GM18519 (cell line): ENCODE measurements at regions not wholly inside any gene's neighbourhood (a gene's known extent, or its start where the extent isn't known, plus 50 kb on each side); places are given as distances from the start of the nearest gene placed in this dataset.

Experiments used
- ATAC-seq: cut with Tn5 transposase; IDR thresholded peaks from one replicate; pipeline ENCODE4 v1.9.1; 2021; ENCODE audit warnings: mild to moderate bottlenecking, moderate library complexity; ENCODE audit not compliant: unreplicated experiment, low FRiP score

DNA sequence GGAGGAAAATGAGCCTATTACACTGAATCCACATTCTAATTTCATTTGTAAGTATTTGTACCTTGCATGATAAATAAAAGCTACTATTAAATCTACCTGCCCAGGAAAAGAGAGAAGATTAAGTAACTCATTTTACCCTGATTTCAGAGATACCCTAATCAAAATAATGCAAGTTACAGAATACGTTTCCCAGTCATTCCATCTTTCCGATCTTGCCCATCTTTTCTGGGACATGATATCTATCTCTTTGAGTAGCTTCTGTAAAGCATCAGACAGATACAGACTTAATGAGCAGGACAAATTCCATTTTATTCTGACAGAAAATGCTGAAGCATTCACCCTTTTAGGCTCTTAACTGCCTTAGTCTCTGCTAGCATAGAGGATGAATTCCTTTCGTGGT lies 56.6 kb downstream of the SPRY2 start:
- ATAC-seq = no peak

DNA sequence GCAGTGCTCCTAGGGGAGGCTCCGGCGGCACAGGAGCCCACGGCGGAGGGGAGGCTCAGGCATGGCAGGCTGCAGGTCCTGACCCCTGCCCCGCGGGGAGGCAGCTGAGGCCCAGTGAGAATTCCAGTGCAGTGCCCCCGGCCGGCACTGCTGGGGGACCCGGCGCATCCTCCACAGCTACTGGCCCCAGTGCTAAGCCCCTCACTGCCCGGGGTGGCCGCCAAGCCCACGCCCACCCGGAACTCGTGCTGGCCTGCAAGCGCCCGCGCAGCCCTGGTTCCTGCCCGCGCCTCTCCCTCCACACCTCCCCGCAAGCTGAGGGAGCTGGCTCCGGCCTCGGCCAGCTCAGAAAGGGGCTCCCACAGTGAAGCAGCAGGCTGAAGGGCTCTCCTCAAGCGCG lies 62.2 kb downstream of the SPRY2 start:
- no peak for ATAC-seq

DNA sequence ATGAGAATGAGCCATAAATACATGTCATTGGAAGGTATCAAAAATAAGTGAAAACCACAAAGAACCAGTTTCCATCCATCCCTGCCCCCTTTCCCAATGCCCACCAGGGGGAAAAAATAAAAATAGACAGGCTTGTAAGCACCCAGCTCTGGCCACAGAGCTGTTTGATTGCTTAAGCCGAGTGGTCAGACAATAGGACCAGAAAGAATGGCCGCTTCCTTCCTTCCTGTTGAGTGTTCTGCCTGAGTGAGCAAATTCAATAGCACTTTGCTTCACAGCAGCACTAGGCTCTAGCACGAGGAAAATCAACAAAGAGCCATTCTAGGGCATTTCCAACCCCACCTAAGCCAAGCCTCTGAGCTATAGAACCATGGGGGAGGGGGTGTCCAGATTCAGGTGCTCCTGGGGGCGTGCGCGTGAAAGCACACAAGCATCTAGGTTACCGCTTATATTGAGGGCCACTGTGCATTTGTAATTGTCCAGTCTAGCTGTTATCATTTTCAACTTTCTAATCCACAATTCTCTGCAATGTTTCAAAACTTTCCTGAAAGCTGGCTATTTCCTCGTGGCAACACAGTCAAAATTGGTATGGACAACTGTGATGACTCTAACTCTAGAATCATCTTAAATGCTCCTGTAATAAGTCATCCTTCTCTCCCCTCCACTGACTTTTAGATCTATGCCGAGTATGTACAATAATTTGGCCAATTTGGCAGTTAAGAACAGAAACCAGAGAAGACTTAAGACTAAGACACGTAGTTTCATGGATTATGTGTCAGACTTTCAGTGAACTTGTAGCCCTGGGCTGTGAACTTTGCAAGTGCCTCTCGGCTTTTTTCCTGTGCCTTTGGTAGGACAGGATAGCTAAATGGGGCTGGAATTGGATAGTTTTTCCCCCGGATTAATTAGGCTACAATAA lies 64.3 kb downstream of the SPRY2 start:
- ATAC-seq = no peak

DNA sequence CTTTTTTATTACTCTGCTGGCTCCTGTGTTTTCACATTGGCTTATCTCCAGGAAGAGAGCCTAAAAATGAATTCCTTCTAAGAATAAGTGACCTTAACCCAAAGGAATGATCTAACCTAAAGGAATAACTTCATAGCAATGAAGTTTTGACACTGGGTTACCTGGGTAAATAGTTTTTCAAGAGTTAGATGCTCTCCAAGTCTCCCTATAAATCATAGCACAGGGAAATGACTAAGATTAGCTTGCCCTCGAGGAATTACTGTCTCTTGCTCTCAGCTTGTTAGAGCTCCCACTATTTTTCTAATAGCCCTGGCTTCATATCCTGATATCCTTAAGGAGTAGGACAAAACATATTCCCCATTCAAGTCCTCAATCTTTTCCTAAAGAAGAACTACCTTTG lies 66.3 kb downstream of the SPRY2 start:
- ATAC-seq = no peak

DNA sequence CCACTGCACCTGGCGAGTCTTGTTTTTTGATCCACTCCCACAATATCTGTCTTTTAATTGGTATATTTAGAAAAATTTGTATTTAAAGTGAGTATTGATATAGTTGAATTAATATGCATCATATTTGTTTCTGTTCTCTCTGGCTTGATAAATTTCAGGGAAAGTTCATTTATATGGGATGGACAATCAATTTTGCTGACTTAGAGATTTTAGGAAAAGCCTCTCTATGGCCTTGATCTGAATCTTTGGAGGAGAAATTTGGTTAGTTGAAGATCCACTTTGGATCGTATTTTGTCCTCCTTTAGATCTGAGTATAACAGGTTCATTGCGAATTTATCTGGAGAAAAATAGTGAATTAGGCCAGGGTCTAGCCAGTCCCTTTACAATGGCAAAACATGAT lies 67.2 kb downstream of the SPRY2 start:
- ATAC-seq = no peak

DNA sequence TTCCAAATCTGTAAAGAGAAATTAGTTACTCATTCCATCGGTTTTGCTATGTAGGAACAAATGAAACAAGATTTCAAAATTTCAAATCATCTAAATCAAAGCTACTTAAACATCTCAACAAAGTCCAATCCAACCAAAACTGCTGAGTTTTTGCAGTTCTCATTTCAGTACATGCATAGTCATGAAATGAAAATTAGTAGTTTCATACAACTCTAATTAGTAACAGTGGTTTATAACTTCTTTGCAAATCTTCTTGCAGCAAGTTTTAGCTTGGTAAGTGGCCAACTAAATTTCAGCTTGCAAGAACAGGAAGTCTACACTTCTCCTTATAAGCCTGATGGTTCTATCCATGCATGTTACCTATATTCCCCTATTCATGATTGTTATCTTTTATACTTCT lies 75.6 kb downstream of the SPRY2 start:
- peak; percentile 96 for ATAC-seq

DNA sequence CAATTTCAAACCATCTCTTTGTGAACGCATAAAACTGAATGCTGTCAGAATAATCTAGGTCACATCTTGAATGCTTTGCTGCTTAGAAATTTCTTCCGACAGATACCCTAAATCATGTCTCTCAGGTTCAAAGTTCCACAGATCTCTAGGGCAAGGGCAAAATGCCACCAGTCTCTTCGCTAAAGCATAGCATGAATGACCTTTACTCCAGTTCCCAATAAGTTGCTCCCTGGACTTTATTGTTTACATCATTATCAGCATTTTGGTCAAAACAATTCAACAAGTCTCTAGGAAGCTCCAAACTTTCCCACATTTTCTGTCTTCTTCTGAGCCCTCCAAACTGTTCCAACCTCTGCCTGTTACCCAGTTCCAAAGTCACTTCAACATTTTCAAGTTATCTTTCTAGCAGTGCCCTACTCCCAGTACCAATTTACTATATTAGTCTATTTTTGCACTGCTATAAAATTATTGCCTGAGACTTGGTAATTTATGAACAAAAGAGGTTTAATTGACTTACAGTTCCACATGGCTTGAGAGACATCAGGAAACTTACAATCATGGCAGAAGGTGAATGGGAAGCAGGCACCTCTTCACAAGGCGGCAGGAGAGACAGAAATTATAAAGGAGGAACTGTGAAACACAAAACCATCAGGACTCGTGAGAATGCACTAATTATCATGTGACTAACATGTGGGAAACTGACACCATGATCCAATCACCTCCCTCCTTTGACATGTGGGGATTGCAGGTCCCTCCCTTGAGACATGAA lies 77.0 kb downstream of the SPRY2 start:
- no peak for ATAC-seq

DNA sequence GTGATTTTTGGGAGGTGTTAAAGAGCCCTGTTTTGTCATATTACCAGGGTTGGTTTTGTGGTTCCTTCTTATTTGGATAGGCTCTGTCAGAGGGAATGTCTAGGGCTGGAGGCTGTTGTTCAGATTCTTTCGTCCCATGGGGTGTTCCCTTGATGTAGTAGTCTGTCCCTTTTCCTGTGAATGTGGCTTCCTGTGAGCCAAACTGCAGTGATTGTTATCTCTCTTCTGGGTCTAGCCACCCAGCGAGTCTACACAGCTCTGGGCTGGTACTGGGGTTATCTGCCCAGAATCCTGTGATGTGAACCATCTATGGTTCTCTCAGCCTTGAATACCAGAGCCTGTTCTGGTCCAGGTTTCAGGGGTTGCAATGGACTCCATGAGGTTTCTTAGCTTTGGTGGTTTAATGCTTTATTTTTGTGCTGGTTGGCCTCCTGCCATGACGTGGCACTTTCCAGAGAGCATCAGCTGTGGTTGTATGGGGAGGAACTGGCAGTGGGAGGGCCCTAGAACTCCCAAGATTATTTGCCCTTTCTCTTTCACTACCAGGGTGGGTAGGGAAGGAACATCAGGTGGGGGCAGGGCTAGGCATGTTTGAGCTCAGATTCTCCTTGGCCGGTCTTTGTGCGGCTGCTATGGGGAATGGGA lies 78.8 kb downstream of the SPRY2 start:
- ATAC-seq = no peak

DNA sequence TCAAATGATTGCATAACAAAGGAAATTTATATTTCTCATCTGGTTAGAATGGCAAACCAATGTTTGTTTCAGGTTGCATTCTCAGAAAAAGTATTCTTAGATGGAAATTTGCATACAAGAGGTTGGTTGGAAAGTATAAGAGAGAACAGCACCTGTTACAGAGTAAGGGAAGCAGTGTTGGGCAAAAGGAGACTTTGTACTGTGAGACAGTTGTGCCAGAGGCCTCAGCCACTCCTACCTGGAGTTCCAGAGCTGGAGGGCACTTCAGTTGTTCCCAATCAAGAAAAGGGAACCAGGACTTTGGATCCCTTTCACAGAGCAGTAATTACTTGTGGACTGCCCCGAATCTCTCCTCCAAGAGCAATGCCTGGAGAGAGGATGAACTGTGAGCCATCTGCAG lies 81.8 kb downstream of the SPRY2 start:
- ATAC-seq = peak; percentile 56

DNA sequence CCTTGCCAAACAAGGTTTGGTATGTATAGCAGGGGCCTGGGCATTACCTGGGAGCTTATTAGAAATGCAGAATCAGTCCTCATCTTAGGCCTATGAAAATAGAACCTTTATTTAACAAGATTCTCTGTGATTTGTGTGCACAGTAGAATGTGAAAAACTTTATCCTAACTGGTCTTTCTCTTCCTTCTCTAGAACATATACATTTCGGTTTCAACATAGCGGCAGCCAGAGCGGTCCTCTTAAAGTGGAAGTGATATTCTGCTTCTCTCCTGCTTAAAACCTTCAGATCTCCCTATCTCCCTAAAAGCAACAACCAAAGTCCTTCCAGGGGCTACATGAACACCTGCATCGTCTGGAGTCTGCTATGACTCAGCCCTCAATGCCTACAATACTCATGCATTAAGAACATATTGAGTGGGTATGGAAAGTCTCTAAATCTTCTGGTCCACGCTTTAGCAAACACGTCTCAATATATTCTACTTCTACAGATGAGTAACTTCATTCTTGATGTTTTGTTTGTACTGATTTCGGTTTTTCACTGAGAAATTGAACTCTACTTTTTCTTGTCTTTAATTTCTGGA lies 84.5 kb downstream of the SPRY2 start:
- peak; percentile 92 for ATAC-seq

DNA sequence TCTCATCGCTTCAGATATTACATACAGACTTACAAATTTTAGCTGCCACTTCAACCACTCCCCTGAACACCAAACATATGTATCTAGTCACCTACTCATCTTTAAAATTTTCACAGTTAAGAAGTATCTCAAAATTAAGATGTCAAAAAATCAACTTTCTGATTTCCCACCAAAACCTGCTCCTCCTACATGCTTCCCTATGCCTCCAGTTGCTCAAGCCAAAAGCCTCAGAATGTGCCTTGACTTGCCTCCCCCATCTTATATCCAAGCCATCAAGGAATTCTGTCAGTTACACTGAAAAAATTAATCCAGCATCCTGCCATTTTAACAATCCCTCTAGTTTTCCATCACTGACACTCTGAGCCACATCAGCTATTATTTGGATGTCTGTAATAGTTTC lies 85.0 kb downstream of the SPRY2 start:
- ATAC-seq = no peak

DNA sequence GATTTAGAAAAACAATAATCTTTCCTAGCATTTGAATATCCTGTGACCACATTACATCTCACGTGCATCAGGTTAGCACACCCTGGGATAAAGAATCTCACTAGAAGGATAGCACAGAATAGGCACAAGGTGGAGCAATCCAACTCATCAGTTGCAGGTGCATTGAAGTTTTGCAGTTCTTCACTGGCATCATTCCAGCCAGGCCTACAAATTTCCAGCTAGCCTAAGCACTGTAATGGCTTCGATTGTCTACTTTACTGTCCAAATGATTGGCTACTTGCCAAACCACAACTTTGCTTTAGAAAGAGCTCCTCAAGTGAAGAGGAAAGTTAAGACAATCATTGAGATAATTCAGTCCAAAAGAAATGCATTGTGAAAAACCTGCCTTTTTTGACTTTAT lies 89.5 kb downstream of the SPRY2 start:
- ATAC-seq = no peak

DNA sequence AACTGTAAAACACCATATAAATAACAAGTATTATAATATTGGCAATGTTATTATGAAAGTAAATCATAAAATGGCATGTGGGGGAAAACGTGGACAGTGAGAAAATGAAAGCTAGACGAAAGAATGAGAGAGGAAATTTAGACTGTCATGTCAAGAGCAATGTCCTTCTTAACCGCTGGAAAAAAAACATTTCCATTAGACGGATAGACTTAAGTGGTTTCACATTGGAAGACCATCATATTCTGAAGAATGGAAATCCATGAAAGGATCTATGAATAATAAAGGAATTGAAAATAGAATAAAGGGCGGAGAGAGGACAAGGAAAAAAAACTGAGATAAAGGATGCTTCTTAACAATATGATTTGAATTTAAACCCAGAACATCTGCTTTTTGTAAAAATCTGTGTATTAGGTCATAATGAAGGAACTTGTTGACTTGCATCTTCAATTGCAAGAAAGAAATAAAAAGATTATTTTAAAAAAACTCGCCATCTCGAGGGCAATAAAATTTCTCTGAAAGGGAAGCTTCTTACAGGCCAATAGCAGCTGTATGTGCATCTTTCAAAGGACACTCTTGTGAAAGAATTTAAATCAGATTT lies 90.6 kb downstream of the SPRY2 start:
- ATAC-seq = no peak

DNA sequence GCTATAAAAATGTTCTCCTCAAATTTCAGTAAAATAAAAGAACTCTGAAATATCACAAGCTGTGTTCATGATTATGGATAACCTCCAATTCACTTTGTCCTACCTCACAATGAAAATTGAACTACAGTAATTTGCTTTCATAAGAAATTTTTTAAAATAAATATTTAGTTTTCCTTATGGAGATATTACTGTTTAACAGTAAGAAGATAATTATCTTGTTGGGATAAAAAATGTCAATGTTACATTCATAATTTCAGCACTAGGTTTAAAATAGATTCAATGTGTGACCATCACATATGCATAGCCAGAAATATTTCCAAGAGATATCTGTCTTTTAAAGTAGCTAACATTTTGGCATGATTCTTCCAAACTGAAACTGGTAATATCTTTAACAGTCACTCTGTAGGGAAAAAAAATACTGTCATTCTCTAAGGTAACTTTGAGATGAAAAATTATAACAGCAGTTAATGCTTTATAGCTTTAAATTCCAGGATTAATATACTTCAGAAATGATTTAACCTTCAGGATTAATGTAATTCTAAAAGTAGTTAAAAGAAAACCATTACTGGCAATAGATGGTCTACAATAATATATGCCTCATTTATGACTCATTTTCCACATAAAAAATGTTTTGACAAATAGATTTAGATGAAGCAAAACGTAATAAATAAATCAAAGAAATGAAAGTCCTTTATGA lies 91.3 kb downstream of the SPRY2 start:
- no peak for ATAC-seq

DNA sequence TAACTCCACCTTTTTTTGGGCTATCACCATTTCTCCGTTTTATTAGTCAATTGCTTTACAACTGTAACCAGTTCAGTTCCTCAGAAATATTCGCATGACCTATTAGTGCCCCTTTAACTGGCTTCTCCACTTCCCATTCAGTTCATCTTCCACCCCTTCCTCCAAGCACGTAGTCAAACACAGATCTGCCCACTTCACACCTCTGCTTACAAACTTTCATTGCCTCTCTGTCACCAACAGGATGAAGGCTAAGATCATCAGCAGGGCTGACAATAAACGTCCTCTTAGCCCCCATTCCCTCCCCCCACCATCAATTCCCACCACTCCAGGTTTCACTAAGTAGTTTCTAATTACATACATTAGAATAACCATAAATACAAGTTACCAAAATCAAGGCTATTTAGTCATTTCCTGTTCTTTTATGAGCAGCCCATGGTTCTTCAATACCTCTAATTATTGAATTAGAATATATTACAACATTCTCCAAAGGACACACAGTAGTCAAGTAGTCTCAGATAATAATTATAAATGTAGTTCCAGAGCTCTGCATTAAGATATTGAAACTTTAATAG lies 95.7 kb downstream of the SPRY2 start:
- ATAC-seq = no peak

DNA sequence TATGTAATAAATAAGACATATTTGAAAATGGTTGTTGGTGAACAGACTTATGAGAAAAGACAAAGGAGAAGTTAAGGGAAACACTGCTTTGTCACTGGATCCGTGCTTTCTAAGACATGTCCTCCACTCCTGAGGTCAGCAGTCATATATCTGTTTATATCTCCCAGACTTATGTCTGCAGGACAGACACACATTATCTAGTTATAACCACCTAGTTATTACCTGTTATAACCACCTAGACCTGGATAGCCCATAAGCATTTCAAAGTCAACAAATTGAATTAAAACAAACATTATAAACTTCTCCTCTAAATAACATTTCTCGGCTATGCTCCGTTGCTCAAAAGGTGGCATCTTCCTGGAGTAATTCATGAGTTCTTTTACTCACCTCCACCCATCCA lies 96.4 kb downstream of the SPRY2 start:
- no peak for ATAC-seq

DNA sequence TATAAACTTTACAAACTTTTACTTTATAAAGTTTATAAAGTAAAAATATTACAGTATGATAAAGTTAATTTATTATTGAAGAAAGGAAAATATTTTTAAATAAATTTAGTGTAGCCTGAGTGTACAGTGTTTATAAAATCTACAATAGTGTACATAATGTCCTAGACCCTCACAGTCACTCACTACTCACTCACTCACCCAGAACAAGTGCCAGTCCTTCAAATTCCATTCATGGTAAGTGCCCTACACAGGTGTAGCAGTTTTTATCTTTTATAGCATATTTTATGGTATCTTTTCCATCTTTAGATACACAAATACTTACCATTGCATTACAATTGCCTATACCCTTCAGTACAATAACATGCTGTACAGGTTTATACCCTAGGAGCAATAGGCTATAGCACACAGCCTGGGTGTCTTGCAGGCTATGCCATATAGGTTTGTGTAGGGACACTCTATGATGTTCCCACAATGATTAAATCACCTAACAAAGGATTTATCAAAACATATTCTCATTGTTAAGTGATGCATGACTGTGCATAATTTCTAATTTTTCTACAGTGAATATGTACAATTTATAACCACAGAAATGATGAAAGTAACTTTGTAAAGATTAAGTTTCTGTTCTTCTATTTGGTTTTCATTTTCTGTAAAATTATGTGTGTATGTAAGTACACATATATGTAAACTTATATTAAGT lies 98.0 kb downstream of the SPRY2 start:
- ATAC-seq = no peak

DNA sequence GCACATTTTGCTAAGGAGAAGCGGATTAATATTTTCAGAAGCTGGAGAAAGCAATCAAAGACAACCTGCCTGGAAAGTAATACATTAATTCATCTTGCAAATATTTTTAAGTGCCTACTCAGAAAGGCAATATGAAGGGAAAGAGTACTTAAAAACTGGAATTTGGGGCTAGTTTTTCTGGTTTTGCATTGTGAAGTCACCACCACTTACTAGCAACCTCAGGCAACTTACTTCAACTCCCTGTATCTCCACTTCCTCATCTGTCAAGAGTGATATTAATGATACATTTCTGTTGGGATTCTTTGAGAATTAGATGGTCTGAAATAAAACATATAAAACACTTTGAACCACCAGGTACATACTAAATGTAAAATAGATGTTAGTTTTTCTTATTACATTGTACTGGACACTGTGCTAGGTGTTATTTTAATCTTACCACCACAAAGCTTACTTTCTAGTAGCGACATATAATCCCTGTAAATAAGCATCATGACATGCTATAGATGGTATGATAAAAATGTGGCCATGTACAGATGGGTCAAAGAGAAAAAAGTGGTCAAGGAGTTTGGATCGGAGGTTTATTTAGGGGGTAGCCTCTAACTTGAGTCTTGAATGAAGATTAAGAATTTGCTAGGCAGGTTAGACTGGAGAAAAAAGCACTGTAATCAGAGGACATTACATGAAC lies 101.2 kb downstream of the SPRY2 start:
- ATAC-seq = no peak

DNA sequence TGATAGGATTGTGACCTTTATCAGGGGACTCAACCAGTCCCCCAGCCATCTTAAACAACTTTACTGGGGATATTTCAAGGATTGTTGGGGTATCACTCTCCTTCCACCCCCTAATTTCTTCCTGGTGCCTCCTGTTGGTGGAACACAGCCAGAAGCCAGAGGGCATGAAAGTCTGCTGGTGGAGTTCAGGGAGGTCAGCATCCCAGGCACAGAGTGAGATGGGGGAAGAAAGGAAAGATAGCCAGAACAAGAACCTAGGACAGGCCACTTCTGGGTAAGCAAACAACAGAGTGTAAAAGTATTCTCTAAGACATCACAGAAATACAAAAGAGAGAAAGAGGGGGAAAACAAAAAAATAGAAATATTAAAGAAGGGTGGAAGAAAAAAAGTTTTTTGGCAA lies 101.8 kb downstream of the SPRY2 start:
- ATAC-seq = no peak
